ENCODE measurements at regions not wholly inside any gene's neighbourhood (a gene's known extent, or its start where the extent isn't known, plus 50 kb on each side); places are given as distances from the start of the nearest gene placed in this dataset.

- intact Hi-C loops (cut with micrococcal nuclease), result no loop called here
- no peaks in the 10 kb centered on the region for H3K9me3 Mint-ChIP-seq (ENCODE audit: unreplicated experiment)
- H3K27ac Mint-ChIP-seq (ENCODE audit: low read depth, unreplicated experiment), result no peak overlapping the region
- H3K36me3 Mint-ChIP-seq (ENCODE audit: insufficient read depth, unreplicated experiment), result no peaks in the 10 kb centered on the region
- no peak for DNase-seq (ENCODE audit: unreplicated experiment)
- no TSS peak for BruUV-seq (replicated peaks)
- ChIA-PET POLR2A (no interaction called here), CTCF (interaction anchor here (1.0 to 1.1 kb wide), 2 partner anchors 42 to 119 kb away, joined by 3 read pairs; no protein-coding TSS in a partner anchor)
- TF ChIP-seq CTCF (IDR thresholded peaks at IDR 0.05; ENCODE audit: unreplicated experiment), result no peak
- H3K4me3 Mint-ChIP-seq (ENCODE audit: unreplicated experiment), result no peak overlapping the region
- peaks cover 16% of the 10 kb centered on the region for H3K4me1 Mint-ChIP-seq (ENCODE audit: insufficient read depth, unreplicated experiment)
- no peaks in the 10 kb centered on the region for H3K27me3 Mint-ChIP-seq (ENCODE audit: insufficient read depth, unreplicated experiment)
Observed at GRCh38 chr1:67893126-67893495, 59.8 kb upstream of the GNG12 start.

- peaks cover 16% of the 10 kb centered on the region for H3K4me1 Mint-ChIP-seq (ENCODE audit: insufficient read depth, unreplicated experiment)
- CTCF ChIA-PET, result interaction anchor here (1.0 to 1.1 kb wide), 2 partner anchors 42 to 118 kb away, joined by 3 read pairs; no protein-coding TSS in a partner anchor
Observed at GRCh38 chr1:67892476-67893125, 59.3 kb upstream of the GNG12 start.

DNA sequence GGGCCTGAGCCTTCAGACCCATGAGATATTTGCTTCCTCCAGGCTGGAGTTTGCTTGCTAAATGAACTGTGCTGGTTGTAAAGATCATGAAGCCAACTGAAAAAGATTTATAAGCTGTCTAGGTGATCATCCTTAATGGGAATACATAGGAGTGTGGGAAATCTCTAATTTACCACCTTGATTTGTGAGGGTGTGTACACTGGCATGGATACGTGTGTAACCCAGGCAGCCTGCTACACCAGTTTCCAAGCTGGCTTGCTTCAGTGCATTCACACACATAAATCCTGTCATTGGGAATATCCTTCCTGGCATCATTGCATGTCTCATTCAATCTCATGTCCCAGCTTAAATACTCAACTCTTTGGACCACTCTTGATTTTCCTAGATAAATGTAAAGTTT is 57.6 kb upstream of the GNG12 start:
- no peaks in the 10 kb centered on the region for H3K27me3 Mint-ChIP-seq (ENCODE audit: insufficient read depth, unreplicated experiment)
- no peak overlapping the region for H3K4me3 Mint-ChIP-seq (ENCODE audit: unreplicated experiment)
- ChIA-PET CTCF (interaction anchor here (0.6 to 1.2 kb wide), 5 partner anchors 16 to 218 kb away, joined by 3 to 5 read pairs (median 4); no protein-coding TSS in a partner anchor), POLR2A (no interaction called here)
- no TSS peak for BruUV-seq (replicated peaks)
- peaks cover 16% of the 10 kb centered on the region for H3K4me1 Mint-ChIP-seq (ENCODE audit: insufficient read depth, unreplicated experiment)
- no peak overlapping the region for H3K27ac Mint-ChIP-seq (ENCODE audit: low read depth, unreplicated experiment)
- intact Hi-C loops (cut with micrococcal nuclease), result no loop called here
- no peaks in the 10 kb centered on the region for H3K9me3 Mint-ChIP-seq (ENCODE audit: unreplicated experiment)
- no peak for TF ChIP-seq CTCF (IDR thresholded peaks at IDR 0.05; ENCODE audit: unreplicated experiment)
- no peak for DNase-seq (ENCODE audit: unreplicated experiment)
- H3K36me3 Mint-ChIP-seq (ENCODE audit: insufficient read depth, unreplicated experiment), result no peaks in the 10 kb centered on the region

More at GRCh38 chr1:67892476-67893125, 59.3 kb upstream of the GNG12 start:
- POLR2A ChIA-PET, result no interaction called here
- no peak for TF ChIP-seq CTCF (IDR thresholded peaks at IDR 0.05; ENCODE audit: unreplicated experiment)
- H3K9me3 Mint-ChIP-seq (ENCODE audit: unreplicated experiment), result no peaks in the 10 kb centered on the region
- intact Hi-C loops (cut with micrococcal nuclease), result no loop called here
- BruUV-seq (replicated peaks), result no TSS peak
- H3K36me3 Mint-ChIP-seq (ENCODE audit: insufficient read depth, unreplicated experiment), result no peaks in the 10 kb centered on the region
- H3K27ac Mint-ChIP-seq (ENCODE audit: low read depth, unreplicated experiment), result no peak overlapping the region
- H3K27me3 Mint-ChIP-seq (ENCODE audit: insufficient read depth, unreplicated experiment), result no peaks in the 10 kb centered on the region
- no peak for DNase-seq (ENCODE audit: unreplicated experiment)
- no peak overlapping the region for H3K4me3 Mint-ChIP-seq (ENCODE audit: unreplicated experiment)

GRCh38 chr1:67889953-67890567 is 56.8 kb upstream of the GNG12 start:
- no peaks in the 10 kb centered on the region for H3K9me3 Mint-ChIP-seq (ENCODE audit: unreplicated experiment)

More at GRCh38 chr1:67889953-67890567, 56.8 kb upstream of the GNG12 start:
- Mint-ChIP-seq H3K27me3 (ENCODE audit: insufficient read depth, unreplicated experiment) (no peaks in the 10 kb centered on the region), H3K36me3 (ENCODE audit: insufficient read depth, unreplicated experiment) (no peaks in the 10 kb centered on the region), H3K4me1 (ENCODE audit: insufficient read depth, unreplicated experiment) (peaks cover 15% of the 10 kb centered on the region), H3K27ac (ENCODE audit: low read depth, unreplicated experiment) (no peak overlapping the region), H3K4me3 (ENCODE audit: unreplicated experiment) (no peak overlapping the region)
- intact Hi-C loops (cut with micrococcal nuclease), result no loop called here
- ChIA-PET POLR2A (interaction anchor here (0.5 kb wide), 1 partner anchor 129 kb away, joined by 3 read pairs; no protein-coding TSS in a partner anchor), CTCF (interaction anchor here (0.6 to 1.2 kb wide), 3 partner anchors 18 to 506 kb away, joined by 3 read pairs; no protein-coding TSS in a partner anchor)
- BruUV-seq (replicated peaks), result no TSS peak
- DNase-seq (ENCODE audit: unreplicated experiment), result peak; percentile 74
- no peak for TF ChIP-seq CTCF (IDR thresholded peaks at IDR 0.05; ENCODE audit: unreplicated experiment)

All from MCF 10A (cell line).